Activated CD4-positive, CD25-positive, alpha-beta regulatory T cell treated with anti-CD3 and anti-CD28 coated beads, Interleukin-2, amount 50 U/mL, for 24 hours (primary cell): ENCODE measurements at regions not wholly inside any gene's neighbourhood (a gene's known extent, or its start where the extent isn't known, plus 50 kb on each side); places are given as distances from the start of the nearest gene placed in this dataset.

Experiments
- ATAC-seq, 2 donors: fragments of 150-1000 bp; cut with Tn5 transposase; one replicate each; pipeline ENCODE4 v1.10.0; 2021; ENCODE audit warnings: mild to moderate bottlenecking in 1 of 2, moderate library complexity in 1 of 2

DNA sequence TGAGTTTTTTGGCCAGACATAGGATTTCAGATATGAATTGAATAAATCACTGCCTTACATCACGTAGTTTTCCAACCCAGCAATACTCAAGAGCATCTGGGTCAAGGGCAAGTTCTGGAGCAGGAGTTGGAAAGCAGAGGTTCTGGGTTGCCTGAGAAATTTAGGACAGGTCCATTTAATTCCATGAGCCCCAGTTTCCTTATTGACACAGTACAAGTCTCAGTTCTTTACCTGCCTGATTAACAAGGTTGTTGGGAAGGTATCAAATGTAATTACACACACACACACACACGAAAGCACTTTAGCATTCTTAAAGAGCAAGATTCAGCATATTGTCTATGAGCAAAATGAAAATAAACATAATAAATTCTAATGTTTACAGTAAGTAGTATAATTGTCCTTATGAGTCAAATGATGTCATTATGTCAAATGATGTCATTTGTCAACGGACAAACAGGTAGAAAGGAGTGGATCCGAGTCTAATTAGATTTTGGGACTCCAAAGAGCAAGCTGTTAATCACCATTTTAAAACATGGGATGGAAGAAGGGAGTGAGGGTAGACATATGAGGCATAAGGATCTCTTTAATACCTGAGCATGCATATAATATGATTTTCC, 268.4 kb upstream of the ARGLU1 start:
- ATAC-seq: no peak

DNA sequence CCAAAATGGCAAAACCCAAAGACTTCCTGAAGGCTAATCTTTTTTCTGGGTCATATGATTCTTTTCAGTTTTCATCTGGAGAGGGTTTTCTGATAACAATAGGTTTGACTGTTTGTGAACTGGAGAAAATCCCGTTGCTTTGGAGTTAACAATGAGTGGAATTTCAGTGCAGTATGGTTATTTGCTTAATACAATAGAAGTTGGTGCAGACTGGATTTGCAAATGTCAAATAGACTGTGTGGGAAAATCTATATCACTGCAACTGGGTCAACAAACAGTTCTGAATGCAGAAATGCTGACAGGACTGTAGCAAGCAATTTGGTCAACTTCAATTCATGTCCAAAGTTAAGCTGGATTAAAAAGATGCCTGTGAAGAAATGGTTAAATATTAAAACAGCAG, 267.5 kb upstream of the ARGLU1 start:
- ATAC-seq: no peak

DNA sequence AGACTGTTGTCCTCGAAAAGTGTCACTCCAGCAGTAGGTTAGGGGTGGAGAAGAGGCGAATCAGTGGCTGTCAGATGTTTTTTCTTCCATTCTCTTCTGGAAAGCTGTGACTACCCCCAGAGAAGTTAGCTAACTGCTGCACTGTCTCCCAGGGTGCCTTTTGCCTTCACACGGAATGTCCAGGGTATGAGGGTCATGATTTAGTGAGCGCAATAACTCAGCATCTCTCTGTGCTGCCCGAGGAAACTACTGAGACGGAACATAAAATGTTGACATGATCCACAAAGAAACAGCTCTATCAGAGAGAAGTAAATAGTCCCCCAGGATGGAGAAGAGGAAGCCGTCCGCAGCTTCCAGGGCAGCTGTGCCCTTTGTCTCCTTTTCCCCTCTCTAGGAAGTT, 254.0 kb upstream of the ARGLU1 start:
- no peak for ATAC-seq

- no peak for ATAC-seq
These were observed 251.7 kb upstream of the ARGLU1 start for GRCh38 chr13:106819413-106820180.

DNA sequence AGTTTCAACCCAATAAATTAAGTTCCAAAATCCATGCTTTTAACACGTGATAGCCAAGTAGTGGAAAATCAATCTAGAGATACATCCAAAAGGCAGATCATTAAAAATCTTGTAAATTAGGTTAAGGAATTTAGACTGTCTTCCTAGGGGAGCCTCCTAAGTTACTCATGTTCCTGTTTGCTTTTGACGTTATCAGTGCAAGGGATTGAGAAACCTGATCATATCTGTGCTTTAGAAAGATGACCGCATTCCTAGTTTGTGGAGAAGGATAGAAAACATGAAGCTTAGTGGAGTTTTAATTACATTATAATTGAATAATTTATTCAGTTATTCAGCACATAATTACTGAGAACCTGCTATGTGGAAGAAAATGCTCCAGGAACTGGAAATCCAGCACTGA, 251.0 kb upstream of the ARGLU1 start:
- ATAC-seq: no peak

GRCh38 chr13:106815545-106815944, 247.6 kb upstream of the ARGLU1 start:
- ATAC-seq: no peak

DNA sequence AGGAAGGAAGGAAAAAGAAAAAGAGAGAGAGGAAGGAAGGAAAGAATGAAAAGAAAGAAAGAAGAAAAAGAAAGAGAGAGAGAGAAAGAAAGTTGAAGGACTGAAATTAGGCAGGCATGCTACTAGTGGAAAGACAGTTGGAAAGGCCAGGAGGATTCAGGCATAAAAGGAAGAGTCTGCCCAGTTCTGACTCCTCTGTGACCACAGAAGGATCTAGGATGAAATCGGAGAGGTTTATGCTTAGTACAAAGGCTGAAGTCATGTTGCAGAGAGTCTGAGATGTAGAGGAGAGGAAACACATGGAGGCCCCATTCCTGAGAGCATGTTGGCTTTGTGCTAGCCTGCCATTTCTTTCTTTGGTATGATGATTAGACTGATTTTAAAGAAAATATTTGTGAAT, 246.5 kb upstream of the ARGLU1 start:
- no peak for ATAC-seq

- ATAC-seq: no peak
These were observed 242.1 kb upstream of the ARGLU1 start for GRCh38 chr13:106810069-106810468.

- no peak for ATAC-seq
These were observed 237.1 kb upstream of the ARGLU1 start for GRCh38 chr13:106804991-106805390.

DNA sequence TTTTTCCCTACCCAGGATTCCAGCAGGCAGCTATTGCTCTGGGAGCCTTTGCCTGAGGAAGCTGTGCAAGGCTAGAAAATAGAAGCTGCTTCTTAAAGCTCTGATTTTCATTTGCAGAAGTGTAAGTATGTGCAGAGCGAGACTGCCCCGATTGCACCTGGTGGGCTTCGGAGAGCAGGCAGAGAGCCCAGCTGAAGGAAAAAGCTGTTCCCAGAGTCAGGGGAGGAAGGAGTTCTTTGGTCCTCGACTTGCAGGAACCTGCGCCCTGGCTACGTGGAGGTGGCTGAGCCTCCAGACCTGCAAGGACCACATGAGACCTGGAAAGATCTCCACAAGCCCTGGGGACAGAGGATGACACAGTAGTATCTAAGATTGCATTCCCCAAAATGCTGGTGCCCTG, 235.0 kb upstream of the ARGLU1 start:
- ATAC-seq: no peak

DNA sequence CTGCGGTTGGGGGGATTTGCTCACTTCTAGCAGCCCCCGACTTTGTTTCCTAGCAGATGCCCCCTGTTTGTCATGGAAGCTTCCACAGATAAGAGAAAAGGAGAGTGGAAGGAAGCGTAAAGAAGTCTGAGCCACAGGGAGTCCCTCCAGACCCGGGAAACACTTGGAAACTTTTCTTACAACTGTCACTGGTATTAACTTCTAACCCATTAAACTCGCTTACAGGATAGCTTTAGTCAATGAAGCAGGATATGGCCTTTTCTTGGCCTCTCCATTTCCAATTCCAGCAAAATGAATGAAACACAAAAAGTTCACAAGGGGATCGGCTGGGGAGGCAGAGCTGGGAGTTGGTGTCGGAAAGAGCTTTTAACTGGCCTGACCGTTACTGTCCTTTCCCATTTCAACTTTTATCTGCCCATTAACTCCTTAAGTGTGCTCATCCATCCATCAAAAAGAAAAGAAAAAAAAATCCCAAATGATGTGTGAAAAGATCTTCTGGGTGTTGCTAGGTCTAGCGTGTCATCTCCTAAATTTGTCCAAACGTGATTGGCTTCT, 231.9 kb upstream of the ARGLU1 start:
- no peak for ATAC-seq

DNA sequence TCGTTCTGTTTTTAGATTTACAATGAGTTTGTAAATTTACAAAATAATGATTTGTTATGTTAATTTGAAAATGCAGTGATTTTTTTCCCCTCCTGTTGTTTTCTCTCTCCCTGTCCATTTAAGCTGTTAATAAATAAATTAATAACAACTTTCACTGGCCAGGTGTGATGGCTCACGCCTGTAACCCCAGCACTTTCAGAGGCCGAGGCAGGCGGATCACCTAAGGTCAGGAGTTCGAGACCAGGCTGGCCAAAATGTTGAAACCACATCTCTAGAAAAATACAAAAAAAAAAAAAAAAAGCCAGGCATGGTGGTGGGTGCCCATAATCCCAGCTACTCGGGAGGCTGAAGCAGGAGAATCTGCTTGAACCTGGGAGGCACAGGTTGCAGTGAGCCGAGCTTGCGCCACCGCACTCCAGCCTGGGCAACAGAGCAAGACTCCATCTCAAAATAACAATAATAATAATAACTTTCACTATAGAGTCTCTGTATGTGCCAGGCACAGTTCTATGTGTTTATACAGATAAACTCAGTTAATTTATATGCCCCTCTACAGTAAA, 229.2 kb upstream of the ARGLU1 start:
- ATAC-seq: no peak

DNA sequence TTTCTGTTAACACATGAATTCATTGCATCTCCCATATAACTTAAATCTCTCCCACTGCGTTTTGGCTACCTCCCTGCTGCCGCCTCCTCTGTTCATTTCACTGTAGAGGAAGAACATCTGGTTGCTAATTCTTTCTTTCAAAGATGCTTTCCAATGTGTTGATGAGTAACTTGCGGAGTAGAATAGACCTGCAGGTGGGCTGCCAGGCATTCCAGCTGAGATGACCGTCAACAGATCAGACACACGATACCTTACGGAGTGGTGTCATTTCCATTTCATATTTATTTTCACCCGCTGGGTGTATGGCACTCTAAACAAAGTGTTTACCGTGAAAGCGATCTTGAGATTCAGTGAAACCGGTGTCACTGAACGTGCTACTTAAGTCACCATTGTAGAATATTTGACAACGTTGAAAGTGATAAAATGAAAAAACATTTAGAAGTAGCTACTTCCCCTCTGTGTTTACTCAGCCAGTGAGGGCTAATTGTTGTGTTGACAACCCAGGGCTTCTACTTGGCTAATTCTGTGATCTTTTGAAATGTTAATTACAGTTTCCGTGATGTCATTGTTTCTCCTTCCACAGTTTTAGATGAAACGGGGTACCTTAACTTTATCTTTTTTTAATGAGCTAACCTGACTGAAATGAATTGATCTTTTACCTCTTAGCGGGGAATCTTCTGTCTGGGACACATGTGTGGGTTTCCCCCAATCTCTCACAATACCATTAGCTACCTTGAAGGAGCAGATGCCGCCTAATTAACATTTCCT, 228.5 kb upstream of the ARGLU1 start:
- ATAC-seq: no peak

DNA sequence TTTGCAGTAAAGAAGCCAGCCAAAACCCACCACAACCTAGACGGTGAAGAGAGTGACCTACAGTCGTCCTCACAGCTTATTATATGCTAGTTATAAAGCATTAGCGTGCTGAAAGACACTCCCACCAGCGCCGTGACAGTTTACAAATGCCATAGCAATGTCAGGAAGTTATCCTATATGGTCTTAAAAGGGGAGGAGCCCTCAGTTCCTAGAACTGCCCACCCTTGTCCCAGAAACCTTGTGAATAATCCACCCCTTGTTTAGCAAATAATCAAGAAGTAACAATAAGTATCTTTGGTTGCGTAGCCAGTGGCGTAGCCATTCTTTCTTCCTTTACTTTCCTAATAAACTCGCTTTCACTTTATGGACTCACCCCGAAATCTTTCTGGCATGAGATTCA, 227.9 kb upstream of the ARGLU1 start:
- ATAC-seq: no peak

- no peak for ATAC-seq
These were observed 226.2 kb upstream of the ARGLU1 start for GRCh38 chr13:106794117-106794516.

DNA sequence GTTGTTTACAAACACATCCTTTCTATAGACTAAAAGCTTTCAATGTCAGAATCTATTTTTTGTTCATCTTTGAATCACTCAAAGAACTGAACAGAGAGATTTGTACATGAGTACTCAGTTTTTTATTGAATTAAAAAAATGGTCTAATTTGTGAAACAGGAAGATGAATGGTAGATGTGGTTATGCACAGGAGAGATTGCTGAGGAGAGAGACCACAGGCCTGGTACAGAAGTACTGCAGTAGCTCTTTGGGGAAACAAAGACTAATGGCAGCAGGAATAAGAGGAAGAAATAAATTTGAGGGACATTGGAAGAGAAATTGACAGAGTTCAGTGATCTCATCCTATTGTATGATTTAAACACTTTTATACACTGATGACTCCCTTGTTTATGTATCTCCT, 222.0 kb upstream of the ARGLU1 start:
- ATAC-seq: no peak

DNA sequence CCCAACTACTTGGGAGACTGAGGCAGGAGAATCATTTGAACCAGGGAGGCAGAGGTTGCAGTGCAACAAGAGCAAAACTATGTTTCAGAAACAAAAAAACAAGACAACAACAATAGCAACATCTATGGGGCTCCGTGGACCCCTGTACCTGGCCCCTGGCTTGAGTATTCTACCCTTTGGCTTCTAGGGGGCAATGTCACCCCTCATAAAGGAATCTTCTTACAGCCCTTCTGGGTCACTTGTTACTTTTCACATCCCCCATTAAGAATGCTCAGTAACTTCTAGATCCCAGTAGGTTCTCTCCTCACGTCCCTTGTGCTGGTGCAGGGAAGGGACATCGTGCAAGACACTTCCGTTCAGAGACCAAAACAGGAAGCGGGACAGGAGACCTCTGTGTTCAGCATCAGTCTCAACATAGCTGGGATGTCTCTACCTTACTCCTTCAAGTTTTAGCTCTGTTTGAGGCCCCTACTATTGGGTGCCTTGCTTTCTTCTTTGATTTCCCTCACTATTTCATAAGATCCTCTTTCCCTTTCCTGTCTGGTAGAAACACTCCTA, 218.1 kb upstream of the ARGLU1 start:
- no peak for ATAC-seq

DNA sequence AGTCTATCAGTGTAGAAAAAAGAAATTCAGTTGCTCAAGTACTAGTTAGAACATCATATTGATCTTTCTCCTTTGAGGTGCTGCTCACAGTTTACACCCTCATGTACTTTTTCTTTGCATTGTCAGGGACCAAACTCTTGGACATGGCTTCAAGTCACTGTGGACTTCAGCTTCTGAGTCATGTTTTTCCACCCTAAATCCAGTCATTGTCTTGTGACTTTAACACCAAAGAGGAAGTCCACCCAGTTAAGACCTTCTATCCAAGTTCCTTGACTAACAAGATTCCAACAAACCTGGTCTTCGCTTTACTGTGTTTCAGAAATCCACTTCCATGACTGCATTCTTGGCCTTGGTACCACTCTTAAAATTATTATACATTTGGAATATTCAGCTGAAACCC, 206.7 kb upstream of the ARGLU1 start:
- no peak for ATAC-seq

DNA sequence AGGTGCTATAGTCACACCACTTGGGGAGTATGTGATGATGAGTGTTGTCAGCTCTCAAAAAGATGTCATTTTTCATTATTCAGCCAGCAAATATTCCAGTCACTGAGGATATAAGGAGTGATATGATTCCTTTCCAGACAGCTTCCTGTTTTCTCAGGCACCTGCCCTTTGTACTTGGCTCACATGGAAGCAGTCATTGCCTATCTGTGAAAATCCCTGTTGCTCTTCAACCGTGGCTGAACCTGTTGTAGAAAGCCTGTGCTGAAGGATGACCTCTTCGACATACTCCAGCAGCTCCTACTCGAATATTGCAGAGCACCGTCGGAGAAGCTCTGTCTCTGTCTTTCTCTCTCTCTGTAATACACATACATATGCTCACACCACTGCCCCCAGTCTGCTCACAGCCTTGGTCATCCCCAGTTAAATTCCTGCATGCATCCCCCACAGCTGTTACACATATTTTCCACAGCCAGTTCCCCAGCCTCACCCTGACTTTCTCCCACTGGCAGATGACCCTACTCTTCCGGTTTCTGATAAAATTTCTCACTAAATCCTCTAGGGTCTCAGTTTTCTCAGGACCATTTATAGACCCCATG, 204.2 kb upstream of the ARGLU1 start:
- ATAC-seq: no peak

DNA sequence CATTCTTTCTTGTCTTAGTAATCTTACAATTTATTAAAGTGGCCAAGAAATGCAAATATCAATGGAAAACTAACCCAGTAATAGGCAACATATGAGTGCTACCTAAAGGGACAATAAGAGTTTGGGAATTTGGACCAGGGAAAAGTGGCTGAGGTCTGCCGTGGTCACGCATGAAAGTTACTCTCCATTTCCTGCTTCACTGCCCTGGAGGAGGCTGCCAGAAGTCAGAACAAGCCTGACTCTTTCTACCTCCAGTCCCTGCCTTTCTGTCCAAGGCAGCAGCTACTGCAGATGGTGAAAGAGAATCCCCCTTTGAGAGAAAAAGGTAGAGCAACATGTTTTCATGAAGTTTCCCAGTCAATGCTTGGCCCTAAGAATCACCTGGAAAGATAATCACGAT, 201.1 kb upstream of the ARGLU1 start:
- ATAC-seq: no peak

DNA sequence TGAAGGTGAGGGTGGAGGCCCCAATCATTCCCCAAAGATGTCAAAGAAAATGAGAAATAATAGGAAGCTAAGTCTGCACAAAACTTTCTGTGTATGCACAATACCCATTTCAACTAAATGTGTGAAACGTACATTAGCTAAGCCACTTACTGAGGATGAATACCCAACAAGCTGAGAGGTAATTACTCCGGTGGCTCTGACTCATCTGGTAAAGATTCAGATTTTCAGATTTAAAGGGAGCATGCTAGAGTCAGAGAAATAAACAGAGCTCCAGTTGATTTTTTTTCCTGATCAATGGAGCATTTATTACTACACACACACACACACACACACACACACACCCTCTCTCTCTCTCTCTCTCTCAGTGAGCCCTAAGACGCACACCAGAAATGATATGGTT, 194.8 kb upstream of the ARGLU1 start:
- ATAC-seq: no peak

DNA sequence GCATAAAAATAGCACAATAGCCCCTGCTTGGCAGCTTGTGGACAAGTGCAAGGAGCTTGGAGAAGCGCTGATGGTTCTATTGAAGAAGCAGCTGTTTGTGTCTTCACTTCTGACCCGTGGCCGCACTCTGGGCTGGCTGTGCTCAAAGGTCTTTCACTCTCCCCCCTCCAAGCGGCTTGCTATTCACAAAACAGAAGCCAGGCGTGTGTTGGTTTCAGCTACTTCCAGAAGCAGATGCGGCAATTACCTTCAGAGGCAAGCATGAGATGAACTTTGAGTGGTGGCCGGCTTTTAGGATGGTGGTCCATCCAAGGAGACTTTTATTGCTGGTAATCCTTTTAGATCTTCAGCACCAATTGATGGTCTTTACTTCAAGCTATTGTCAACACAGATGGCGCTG, 188.5 kb upstream of the ARGLU1 start:
- ATAC-seq: no peak

- no peak for ATAC-seq
These were observed 187.6 kb upstream of the ARGLU1 start for GRCh38 chr13:106755542-106755941.
